ENCODE measurements at regions not wholly inside any gene's neighbourhood (a gene's known extent, or its start where the extent isn't known, plus 50 kb on each side); places are given as distances from the start of the nearest gene placed in this dataset.

DNA sequence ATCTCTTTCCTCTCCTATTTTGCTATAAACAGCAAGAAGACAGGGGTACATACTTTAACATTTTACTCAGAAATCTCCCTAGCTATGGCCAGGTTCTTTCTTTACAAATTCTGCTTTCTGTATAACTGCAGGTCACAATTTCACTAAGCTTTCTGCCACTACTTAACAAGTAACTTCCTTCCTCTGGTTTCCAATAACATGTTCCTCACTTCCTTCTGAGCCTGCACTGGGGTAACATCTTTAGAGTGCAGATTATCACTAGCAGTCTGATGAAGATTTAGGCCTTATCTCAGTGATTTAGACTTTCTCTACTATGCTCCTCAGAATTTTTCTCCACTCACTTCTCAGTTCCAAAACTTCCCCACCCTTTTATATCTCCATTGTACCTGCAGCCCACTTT lies 1930.5 kb upstream of the AGA start:
- TF ChIP-seq POLR2A (IDR thresholded peaks at IDR 0.05; ENCODE audit: low read depth, low read length) = no peak
- TF ChIP-seq POLR2AphosphoS5 (IDR thresholded peaks at IDR 0.05; ENCODE audit: low read depth, low read length) = no peak
